ENCODE measurements at regions not wholly inside any gene's neighbourhood (a gene's known extent, or its start where the extent isn't known, plus 50 kb on each side); places are given as distances from the start of the nearest gene placed in this dataset.
"Not testable (repeated sequence)": the region's sequence is repeated elsewhere in the genome, so short reads cannot be mapped to it uniquely, and the experiment has no call there.

DNA sequence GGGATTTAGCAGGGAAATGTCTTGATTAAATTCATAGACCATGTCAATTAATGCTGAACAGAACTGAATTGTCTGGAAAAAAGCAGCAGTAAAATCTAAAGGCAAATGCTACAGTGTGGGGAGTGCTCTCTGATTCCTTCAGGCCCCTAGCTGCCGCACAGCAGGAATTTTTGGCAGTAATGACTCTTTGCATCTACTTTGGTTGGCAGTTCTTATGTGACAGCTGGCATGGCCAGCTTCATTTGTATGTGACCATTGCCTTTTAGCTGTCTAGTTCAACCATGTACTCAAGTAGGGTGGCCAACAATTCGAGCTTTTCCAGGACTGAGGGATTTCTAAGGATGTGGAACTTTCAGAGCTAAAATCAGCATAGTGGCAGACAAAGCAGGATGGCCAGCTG, 499.1 kb upstream of the MAN1A1 start:
- no peak for DNase-seq

GRCh38 chr6:119845161-119845560, 495.6 kb upstream of the MAN1A1 start:
- DNase-seq, result no peak

- DNase-seq, result no peak
Measured at GRCh38 chr6:119844387-119844786, 494.8 kb upstream of the MAN1A1 start.

- DNase-seq, result no peak
Measured at GRCh38 chr6:119842191-119842590, 492.6 kb upstream of the MAN1A1 start.

DNA sequence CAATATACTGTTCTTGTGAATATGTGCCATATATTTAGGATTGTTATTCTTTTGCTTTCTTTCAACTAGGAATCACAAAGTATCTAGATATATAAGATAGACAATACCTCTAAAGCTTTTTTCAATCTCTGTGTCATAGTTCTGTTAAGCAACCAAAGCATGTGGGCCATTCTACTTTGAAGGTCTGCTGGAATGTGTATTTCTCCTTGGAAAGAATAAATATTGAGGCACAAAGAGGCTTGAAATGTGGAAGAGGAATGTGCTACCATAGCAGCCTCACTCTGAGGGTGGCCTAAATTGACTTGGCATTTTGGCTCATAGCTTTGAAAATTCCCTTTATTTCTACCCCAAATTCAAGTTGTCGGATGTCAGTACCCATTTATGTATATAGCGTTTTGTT, 488.5 kb upstream of the MAN1A1 start:
- no peak for DNase-seq

DNA sequence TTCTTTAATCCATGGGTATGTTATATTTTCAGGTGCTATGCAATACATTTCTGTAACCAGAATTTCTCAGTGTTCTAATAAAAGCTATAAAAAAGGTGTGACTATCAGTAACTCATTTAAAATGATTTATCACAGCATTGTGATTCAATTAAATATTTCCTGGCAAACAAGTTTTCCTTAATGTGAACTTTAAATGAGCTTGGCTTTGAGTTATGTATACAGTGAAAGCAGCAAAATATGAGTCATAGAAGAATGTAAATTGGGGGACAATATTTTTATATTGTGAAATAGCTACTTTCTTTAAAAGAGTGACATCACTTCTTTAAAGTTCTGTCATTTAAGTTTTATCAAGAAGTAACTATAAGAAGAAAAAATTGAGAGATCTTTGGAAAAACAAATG, 484.9 kb upstream of the MAN1A1 start:
- no peak for DNase-seq

DNA sequence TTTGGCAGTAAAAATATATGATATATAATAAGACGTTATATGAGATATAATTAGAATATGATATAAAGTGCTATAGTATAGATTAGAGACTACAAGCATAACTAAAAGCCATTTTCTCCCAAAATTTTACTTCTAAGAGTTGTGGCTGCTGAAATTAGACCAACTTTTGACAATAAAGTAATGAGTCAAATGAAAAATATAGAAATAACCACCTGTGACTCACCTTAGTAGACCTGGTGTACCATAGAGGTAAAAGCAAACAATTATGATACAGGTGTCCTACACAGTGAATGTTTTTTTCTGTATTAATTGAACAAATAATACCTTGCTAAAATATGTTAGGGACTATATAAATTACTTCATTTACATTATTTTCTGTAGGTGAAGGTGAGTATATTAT, 482.9 kb upstream of the MAN1A1 start:
- DNase-seq, result no peak

DNA sequence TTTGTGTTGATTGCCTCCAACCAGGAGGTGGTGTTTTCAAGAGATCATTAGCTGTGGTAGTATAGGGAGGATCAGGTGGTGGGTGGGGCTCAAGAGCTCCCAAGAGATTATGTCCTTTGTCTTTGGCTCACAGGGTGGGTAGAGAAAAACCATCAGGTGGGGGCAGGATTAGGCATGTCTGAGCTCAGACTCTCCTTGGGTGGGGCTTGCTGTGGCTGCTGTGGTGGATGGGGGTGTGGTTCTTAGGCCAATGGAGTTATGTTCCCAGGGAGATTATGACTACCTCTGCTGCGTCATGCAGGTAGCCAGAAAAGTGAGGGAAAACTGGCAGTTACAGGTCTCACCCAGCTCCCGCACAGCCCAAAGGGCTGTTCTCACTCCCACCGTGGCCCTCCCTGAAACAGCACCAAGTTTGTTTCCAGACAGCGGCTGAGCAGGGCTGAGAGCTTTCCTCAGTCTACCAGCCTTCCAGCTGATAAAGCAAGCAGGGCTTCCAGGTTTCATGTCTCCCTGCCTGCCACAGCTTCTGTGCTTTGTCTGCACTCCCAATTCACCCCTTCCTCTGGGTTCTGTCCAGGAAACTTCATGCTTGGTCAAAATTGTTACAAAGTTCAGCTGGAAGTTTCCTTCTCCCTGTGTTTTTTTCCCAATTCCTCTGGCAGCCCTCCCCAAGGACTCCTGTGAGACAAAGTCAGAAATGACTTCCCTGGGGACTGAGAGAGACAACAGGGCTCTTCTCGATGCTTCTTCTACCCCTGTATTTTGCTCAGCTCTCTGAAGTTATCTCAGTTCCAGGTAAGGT, 481.1 kb upstream of the MAN1A1 start:
- DNase-seq, result no peak

GRCh38 chr6:119830069-119830468, 480.5 kb upstream of the MAN1A1 start:
- DNase-seq, result no peak

GRCh38 chr6:119829499-119829898, 479.9 kb upstream of the MAN1A1 start:
- not testable (repeated sequence) for DNase-seq

- no peak for DNase-seq
Measured at GRCh38 chr6:119829006-119829405, 479.4 kb upstream of the MAN1A1 start.

DNA sequence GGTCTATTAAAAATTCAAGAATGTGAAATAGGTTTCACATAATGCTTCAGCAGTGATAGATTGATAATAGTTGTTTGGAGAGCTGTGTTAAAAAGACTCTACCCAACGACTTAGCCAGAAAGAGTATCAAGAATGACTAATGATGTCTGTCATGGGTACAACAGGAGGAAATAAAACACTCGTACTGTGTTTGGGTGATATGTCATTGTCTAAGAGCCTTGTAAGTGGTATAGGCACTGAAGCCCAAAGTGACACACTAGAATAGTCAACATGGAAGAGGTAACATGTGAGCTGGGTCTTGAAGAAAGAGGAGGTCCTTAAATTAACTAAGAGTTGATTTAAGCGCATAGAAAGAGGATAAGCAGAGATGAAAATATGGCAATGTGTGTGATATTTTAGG, 471.8 kb upstream of the MAN1A1 start:
- no peak for DNase-seq

DNA sequence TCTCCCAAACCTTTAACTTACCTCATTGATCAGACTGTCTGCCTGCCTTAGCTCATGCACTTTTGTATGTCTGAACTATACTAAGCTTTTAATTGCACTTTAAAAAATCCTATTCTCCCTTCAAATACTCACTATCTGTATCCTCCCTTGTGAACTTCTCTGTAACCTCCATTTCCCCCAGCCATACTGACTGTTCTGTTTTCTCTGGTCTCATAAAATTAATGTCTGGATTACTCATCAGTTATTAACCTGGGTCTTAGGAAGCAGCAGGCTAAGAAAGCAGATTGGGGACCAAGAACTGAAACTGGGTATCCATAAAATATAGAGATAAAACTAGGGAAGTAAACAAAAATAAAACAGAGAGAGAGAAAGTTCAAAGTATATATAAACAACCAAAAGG, 469.3 kb upstream of the MAN1A1 start:
- DNase-seq, result no peak

GRCh38 chr6:119814609-119815400, 465.2 kb upstream of the MAN1A1 start:
- no peak for DNase-seq

GRCh38 chr6:119802464-119802863, 452.9 kb upstream of the MAN1A1 start:
- DNase-seq, result no peak

DNA sequence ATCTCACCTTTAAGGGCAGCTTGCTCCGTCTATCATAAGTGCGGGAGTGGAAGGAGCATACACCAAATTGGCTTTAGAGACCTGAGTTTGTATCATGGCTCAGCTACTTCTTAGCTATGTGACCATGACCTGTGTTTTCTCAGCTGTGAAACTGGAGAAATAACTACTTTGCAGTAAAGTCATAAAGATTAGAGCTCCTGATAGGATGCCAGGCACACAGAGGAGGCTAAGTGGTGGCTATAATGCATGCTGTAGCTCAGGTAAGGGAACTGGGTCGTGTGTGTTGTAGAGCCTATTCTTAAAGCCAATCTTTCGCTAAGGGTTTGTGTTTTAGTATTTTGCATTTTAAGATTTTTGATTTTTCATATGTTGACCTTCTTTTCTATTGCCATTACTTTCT, 451.5 kb upstream of the MAN1A1 start:
- no peak for DNase-seq

DNA sequence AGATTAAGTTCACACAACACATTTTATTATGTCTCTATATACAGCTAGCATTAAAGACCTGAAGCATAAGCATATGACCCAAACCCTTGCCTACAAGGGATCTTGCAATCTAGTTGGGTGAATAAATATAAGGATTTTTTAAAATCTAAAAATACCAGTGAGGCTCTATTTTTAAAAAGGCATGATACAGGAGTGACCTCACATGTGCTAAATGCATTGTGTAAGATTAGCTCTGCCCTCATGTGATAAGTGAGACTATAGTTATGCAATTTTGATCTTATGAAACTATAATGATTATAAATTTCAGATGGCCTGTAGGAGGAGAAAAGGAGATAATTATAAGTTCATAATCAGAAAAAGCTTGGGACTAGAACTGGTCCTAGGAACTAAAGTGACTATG, 451.0 kb upstream of the MAN1A1 start:
- DNase-seq, result no peak

GRCh38 chr6:119799596-119800509, 450.3 kb upstream of the MAN1A1 start:
- DNase-seq, result no peak

GRCh38 chr6:119791736-119792135, 442.2 kb upstream of the MAN1A1 start:
- no peak for DNase-seq

- DNase-seq, result no peak
Measured at GRCh38 chr6:119781365-119781764, 431.8 kb upstream of the MAN1A1 start.

DNA sequence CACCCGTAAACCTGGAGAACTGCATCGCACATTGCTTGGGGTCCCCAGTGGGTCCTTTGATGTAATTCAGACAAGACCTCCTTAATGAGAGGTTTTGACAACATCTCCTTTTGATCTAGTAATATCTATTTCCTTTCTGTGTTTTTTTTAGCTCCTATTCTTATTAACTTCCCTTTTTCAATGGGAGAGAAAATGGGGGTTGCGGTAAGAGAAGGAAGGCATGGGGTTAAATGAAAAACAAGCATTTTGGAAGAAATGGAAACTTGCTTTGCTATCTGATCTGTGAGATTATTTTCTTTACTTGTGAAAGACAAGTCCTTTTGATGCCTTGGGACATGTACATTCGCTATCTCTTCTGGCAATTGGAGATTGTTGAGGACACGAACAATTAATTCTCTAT, 418.6 kb upstream of the MAN1A1 start:
- DNase-seq, result no peak

DNA sequence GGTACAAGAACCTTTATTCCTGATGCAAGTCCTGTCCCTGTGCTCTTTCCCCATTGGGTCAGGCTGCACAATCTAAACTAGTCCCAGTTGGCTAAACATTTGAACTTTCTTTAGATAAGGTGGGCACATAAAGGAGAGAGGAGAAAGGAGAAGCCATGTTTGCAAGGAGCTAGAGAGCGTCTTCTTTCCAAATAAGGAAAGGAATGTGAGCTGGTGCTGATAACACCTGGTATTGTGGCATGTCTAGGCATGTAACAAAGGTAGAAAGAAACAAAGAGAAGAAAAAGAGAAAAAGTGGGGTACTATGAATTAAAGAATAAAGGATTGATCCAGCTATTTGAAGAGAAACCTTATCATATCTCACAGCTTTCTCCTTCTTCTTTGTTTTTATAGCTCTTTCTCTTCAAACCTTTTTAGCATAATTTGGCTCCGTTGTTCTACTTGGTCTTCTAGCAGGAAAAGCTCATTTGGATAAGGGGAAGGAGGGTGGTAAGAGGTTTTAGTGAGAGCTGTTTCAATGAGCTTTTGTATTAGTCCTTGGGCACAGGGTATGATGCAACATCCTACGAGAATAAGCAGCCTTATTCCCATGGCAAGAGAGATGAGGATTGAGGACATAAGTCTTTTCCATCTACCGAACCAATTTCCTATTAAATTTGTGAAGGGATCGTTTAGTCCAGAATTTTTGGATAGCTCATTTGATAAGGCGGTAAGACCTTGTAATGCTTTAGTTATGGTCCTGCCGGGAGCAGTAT, 415.5 kb upstream of the MAN1A1 start:
- no peak for DNase-seq

DNA sequence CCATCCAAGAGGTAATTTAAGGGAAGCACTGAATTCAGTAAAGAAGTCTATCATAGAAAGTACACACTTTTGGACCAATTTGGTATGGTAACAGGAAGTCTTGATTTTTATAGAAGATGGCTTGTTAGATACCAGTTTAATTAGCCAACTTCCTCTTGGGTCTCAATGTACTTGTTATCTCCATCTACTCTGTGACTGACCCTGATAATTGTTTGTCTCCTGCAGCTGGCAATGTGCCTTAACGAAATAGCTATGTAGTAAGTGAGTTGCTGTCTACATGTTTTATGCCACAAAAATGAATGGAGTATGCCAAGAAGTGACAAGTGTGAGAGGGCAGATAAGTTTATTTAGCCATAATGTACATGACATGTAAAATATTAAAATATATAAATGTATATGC, 410.5 kb upstream of the MAN1A1 start:
- no peak for DNase-seq
